HEK293T (cell line): ENCODE measurements at regions not wholly inside any gene's neighbourhood (a gene's known extent, or its start where the extent isn't known, plus 50 kb on each side); places are given as distances from the start of the nearest gene placed in this dataset.

Experiments
- FOXM1 ChIP-seq: fragments of 450-650 bp; IDR thresholded peaks from 2 replicates; pipeline ENCODE4 v1.6.1; 2017; ENCODE audit warnings: mild to moderate bottlenecking, borderline replicate concordance
- HDGF ChIP-seq: fragments of 450-650 bp; IDR thresholded peaks from 2 replicates; pipeline ENCODE4 v1.6.1; 2017; ENCODE audit warnings: antibody characterized with exemption, borderline replicate concordance

DNA sequence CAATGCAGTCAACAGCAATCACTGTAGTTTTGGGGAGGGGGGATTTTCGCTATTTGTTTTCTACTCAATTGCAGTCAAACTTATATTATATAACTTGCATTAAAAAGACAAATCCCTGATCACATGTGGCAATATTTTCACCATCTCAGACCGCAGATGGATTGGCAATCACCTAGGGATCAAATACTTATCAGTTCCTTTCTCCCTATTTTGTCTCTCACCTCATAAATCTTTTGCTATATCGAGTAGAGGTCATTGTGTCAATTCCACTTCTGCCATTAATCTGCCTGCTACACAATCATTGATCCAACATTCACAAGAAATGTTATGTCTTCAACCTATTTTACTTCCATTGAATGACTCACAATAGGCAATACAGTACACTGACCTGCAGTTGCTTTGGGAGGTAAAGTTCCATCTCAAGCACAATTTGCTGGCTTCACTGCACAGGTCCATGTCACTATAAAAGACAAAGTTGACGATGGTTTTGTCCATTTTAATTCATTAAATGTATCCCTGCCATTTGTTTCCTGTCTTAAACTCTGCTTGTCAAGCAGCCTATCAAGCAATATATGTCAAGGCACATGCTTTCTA lies 415.8 kb upstream of the PCDH9 start:
- TF ChIP-seq HDGF (no peak), FOXM1 (no peak)
